H1 (cell line): ENCODE measurements at regions not wholly inside any gene's neighbourhood (a gene's known extent, or its start where the extent isn't known, plus 50 kb on each side); places are given as distances from the start of the nearest gene placed in this dataset.

Source experiments
- CTCF ChIA-PET: fragments of 300-600 bp; sonication (Branson Sonifier 250); formaldehyde crosslinking; loops from one replicate; lab custom pipeline; 2021; ENCODE audit not compliant: partially characterized antibody; lab: Charles Lee
- POLR2A ChIA-PET: fragments of 300-600 bp; sonication (Branson Sonifier 250); formaldehyde crosslinking; loops from one replicate; lab custom pipeline; 2021; ENCODE audit warnings: inconsistent platforms; ENCODE audit not compliant: partially characterized antibody; lab: Charles Lee
- DNase-seq, 2 experiments: peaks; one replicate each; pipeline versions ENCODE4 v3.0.0 to v3.0.0-alpha.2; 2010 to 2022; ENCODE audit warnings: low spot score in 2 of 2, low read depth in 1 of 2, mixed read lengths in 1 of 2
- FAIRE-seq: peaks from 2 replicates; lab custom pipeline; 2011; peaks lifted over from hg19 to GRCh38; lab: Jason Lieb, UNC
- H2AFZ ChIP-seq: 2 replicates; pipeline ENCODE4 v1.8.1; 2012; ENCODE audit warnings: low read length, inconsistent platforms
- H2AK5ac ChIP-seq: 2 replicates; pipeline ENCODE4 v1.6.1; 2013; ENCODE audit warnings: low read depth, low read length
- H2BK120ac ChIP-seq: replicated peaks from 2 replicates; pipeline ENCODE3; 2013; ENCODE audit warnings: low read depth, low read length, inconsistent platforms
- H2BK12ac ChIP-seq: 2 replicates; pipeline ENCODE4 v1.6.1; 2013; ENCODE audit warnings: low read depth, low read length
- H2BK15ac ChIP-seq: 2 replicates; pipeline ENCODE4 v1.6.1; 2013; ENCODE audit warnings: low read length
- H2BK20ac ChIP-seq: 2 replicates; pipeline ENCODE4 v1.6.1; 2013; ENCODE audit warnings: low read length
- H2BK5ac ChIP-seq: 2 replicates; pipeline ENCODE4 v1.6.1; 2013; ENCODE audit warnings: low read depth, low read length
- H3K14ac ChIP-seq: 2 replicates; pipeline ENCODE4 v1.6.1; 2013; ENCODE audit warnings: inconsistent platforms; ENCODE audit not compliant: insufficient read length
- H3K18ac ChIP-seq: 2 replicates; pipeline ENCODE4 v1.6.1; 2013; ENCODE audit warnings: low read length; ENCODE audit errors: extremely low read depth
- H3K23ac ChIP-seq: 2 replicates; pipeline ENCODE4 v1.6.1; 2013; ENCODE audit warnings: inconsistent platforms; ENCODE audit not compliant: insufficient read length
- H3K23me2 ChIP-seq: 2 replicates; pipeline ENCODE4 v1.6.1; 2013; ENCODE audit warnings: low read depth, low read length
- H3K27ac ChIP-seq: 2 replicates; pipeline ENCODE4 v1.6.1; 2011; ENCODE audit warnings: low read depth, low read length, inconsistent platforms
- H3K27me3 ChIP-seq, 4 experiments: replicated peaks in 1 of 4; 1 replicate in 1 of 4; 2 replicates in 3 of 4; pipeline versions ENCODE4 v1.6.1 to v1.8.1; 2011 to 2013; ENCODE audit warnings: low read length in 3 of 4, mild to moderate bottlenecking in 3 of 4, inconsistent platforms in 2 of 4, mixed read lengths in 2 of 4, moderate library complexity in 1 of 4; ENCODE audit not compliant: control insufficient read depth in 3 of 4, insufficient read depth in 3 of 4; ENCODE audit errors: extremely low read depth in 1 of 4
- H3K36me3 ChIP-seq, 4 experiments: 2 replicates each; pipeline versions ENCODE4 v1.6.1 to v1.8.1; 2011 to 2013; ENCODE audit warnings: mild to moderate bottlenecking in 4 of 4, low read length in 3 of 4, moderate library complexity in 2 of 4, control low read depth in 1 of 4, inconsistent platforms in 1 of 4; ENCODE audit not compliant: insufficient read depth in 4 of 4, control insufficient read depth in 2 of 4
- H3K4ac ChIP-seq: replicated peaks from 2 replicates; pipeline ENCODE3; 2013; ENCODE audit warnings: low read length, low read depth, mixed read lengths, inconsistent platforms; ENCODE audit not compliant: insufficient read length
- H3K4me1 ChIP-seq, 4 experiments: replicated peaks in 1 of 4; 1 replicate in 1 of 4; 2 replicates in 3 of 4; pipeline versions ENCODE4 v1.6.1 to v1.8.1; 2011 to 2013; ENCODE audit warnings: low read length in 3 of 4, inconsistent platforms in 2 of 4, mixed read lengths in 1 of 4; ENCODE audit not compliant: insufficient read depth in 4 of 4, control insufficient read depth in 3 of 4
- H3K4me2 ChIP-seq, 2 experiments: 2 replicates each; pipeline versions ENCODE4 v1.6.1 to v1.8.1; 2011 to 2013; ENCODE audit warnings: low read depth in 2 of 2, low read length in 2 of 2, control low read depth in 1 of 2, inconsistent platforms in 1 of 2, mild to moderate bottlenecking in 1 of 2; ENCODE audit not compliant: insufficient read depth in 1 of 2
- H3K4me3 ChIP-seq, 4 experiments: fragments of 200-600, 300-600 bp in 1 of 4; sonication (generic), shearing (Covaris generic), sonication (Bioruptor Twin) in 1 of 4; 2 replicates each; pipeline versions ENCODE4 v1.5.1 to v1.8.1; 2011 to 2016; ENCODE audit warnings: low read length in 4 of 4, low read depth in 3 of 4, control low read depth in 2 of 4, inconsistent platforms in 2 of 4, mild to moderate bottlenecking in 2 of 4, mixed read lengths in 1 of 4, moderate library complexity in 1 of 4; ENCODE audit not compliant: insufficient read depth in 2 of 4; ENCODE audit errors: extremely low read depth in 1 of 4
- H3K56ac ChIP-seq: replicated peaks from 2 replicates; pipeline ENCODE3; 2013; ENCODE audit warnings: low read depth, mild to moderate bottlenecking, mixed read lengths, low read length, inconsistent platforms; ENCODE audit not compliant: insufficient read length
- H3K79me1 ChIP-seq: 2 replicates; pipeline ENCODE4 v1.6.1; 2013; ENCODE audit warnings: low read depth, low read length, control low read depth
- H3K79me2 ChIP-seq, 2 experiments: 2 replicates each; pipeline versions ENCODE4 v1.6.1 to v1.8.1; 2012 to 2013; ENCODE audit warnings: low read length in 2 of 2, mild to moderate bottlenecking in 2 of 2, inconsistent platforms in 1 of 2; ENCODE audit not compliant: insufficient read depth in 2 of 2, control insufficient read depth in 1 of 2
- H3K9ac ChIP-seq, 4 experiments: replicated peaks in 1 of 4; 1 replicate in 1 of 4; 2 replicates in 3 of 4; pipeline versions ENCODE4 v1.6.1 to v1.8.1; 2011 to 2013; ENCODE audit warnings: low read depth in 3 of 4, low read length in 3 of 4, control low read depth in 2 of 4, mild to moderate bottlenecking in 2 of 4, moderate library complexity in 2 of 4, inconsistent platforms in 1 of 4; ENCODE audit errors: extremely low read depth in 1 of 4
- H3K9me3 ChIP-seq, 2 experiments: 2 replicates each; pipeline versions ENCODE4 v1.6.1 to v1.8.1; 2012 to 2013; ENCODE audit warnings: mild to moderate bottlenecking in 2 of 2, moderate library complexity in 2 of 2, control low read depth in 1 of 2, inconsistent platforms in 1 of 2, low read depth in 1 of 2, low read length in 1 of 2, mixed read lengths in 1 of 2; ENCODE audit not compliant: insufficient read depth in 2 of 2
- H4K20me1 ChIP-seq, 2 experiments: replicated peaks in 1 of 2; 2 replicates each; pipeline versions ENCODE3 to v1.8.1; 2011 to 2013; ENCODE audit warnings: inconsistent platforms in 2 of 2, low read length in 2 of 2, mild to moderate bottlenecking in 1 of 2; ENCODE audit not compliant: insufficient read depth in 2 of 2, control insufficient read depth in 1 of 2
- H4K5ac ChIP-seq: 2 replicates; pipeline ENCODE4 v1.6.1; 2013; ENCODE audit warnings: low read length, low read depth, mixed read lengths, inconsistent platforms; ENCODE audit not compliant: insufficient read length
- H4K8ac ChIP-seq: 2 replicates; pipeline ENCODE4 v1.8.0; 2013; ENCODE audit warnings: mild to moderate bottlenecking, moderate library complexity, low read length, inconsistent platforms; ENCODE audit not compliant: insufficient read depth; ENCODE audit errors: extremely low read depth
- H4K91ac ChIP-seq: replicated peaks from 2 replicates; pipeline ENCODE3; 2013; ENCODE audit warnings: low read length, mixed read lengths, inconsistent platforms; ENCODE audit not compliant: insufficient read length
- BCL11A ChIP-seq, 2 experiments: IDR thresholded peaks; one replicate each; pipeline ENCODE4 v1.6.1; 2011; ENCODE audit warnings: low read depth in 2 of 2, low read length in 2 of 2, mild to moderate bottlenecking in 2 of 2
- EP300 ChIP-seq, 2 experiments: IDR thresholded peaks; 1 replicate in 1 of 2; 2 replicates in 1 of 2; pipeline ENCODE4 v1.6.1; 2011 to 2012; ENCODE audit warnings: low read depth in 2 of 2, low read length in 2 of 2, mild to moderate bottlenecking in 2 of 2, borderline replicate concordance in 1 of 2, inconsistent platforms in 1 of 2, moderate library complexity in 1 of 2
- SAP30 ChIP-seq: fragments of 300-600 bp; sonication (generic); IDR thresholded peaks from 2 replicates; pipeline ENCODE4 v1.7.1; 2012; ENCODE audit warnings: low read length, moderate library complexity, mild to moderate bottlenecking, inconsistent platforms; ENCODE audit not compliant: insufficient read depth, insufficient replicate concordance
- SIN3A ChIP-seq, 2 experiments: IDR thresholded peaks in 1 of 2; conservative IDR thresholded peaks in 1 of 2; 2 replicates each; pipeline ENCODE4 v1.6.1; 2011 to 2012; ENCODE audit warnings: low read length in 2 of 2, improper control_type of control experiment in 1 of 2, low read depth in 1 of 2, mild to moderate bottlenecking in 1 of 2
- SUZ12 ChIP-seq: fragments of 200-600 bp; sonication (generic); IDR thresholded peaks from 2 replicates; pipeline ENCODE4 v1.6.1; 2012; ENCODE audit warnings: mild to moderate bottlenecking, inconsistent platforms, low read length, moderate library complexity, mixed read lengths
- WGBS, 2 experiments: shearing (Covaris generic) in 1 of 2; methylation state at CpG; one replicate each; pipeline versions ENCODE4 v1.1.6 to v1.1.7; 2013 to 2015; ENCODE audit warnings: low lambda C conversion rate in 2 of 2, mixed read lengths in 2 of 2, inconsistent platforms in 1 of 2, low coverage in 1 of 2, missing lambda C conversion rate in 1 of 2; ENCODE audit not compliant: insufficient replicate concordance in 2 of 2, insufficient coverage in 1 of 2, insufficient read length in 1 of 2; ENCODE audit errors: extremely low coverage in 1 of 2, missing lambda C conversion rate in 1 of 2; 5-methylcytosine and 5-hydroxymethylcytosine counted together

GRCh38 chr2:187206471-187206870 is 241.6 kb downstream of the CALCRL start:
- WGBS, 2 experiments, result 95% methylated on average over 1 of the region's 1 CpG; no CpG with 5 or more reads in 1 of the 2 experiments
- no peak overlapping the region for H2BK15ac ChIP-seq
- no peaks in the 10 kb centered on the region for H3K4me1 ChIP-seq
- no peak overlapping the region for H4K8ac ChIP-seq
- H2BK120ac ChIP-seq, result no peak overlapping the region
- H4K91ac ChIP-seq, result no peak overlapping the region
- no peak overlapping the region for H2AFZ ChIP-seq
- FAIRE-seq (no peak), DNase-seq (no peak)
- H4K5ac ChIP-seq, result no peak overlapping the region
- no peak overlapping the region for H3K56ac ChIP-seq
- no peak overlapping the region for H2BK5ac ChIP-seq
- H3K27me3 ChIP-seq, result no peaks in the 10 kb centered on the region
- H2BK20ac ChIP-seq, result no peak overlapping the region
- no peak overlapping the region for H3K18ac ChIP-seq
- no peaks in the 10 kb centered on the region for H3K23me2 ChIP-seq
- no peak overlapping the region for H3K23ac ChIP-seq
- TF ChIP-seq SAP30 (no peak), SIN3A (conservative IDR thresholded peaks at IDR 0.05 in 1 of 2, IDR thresholded peaks at IDR 0.05 in 1 of 2; ENCODE audit: low read depth in 1 of 2, low read length in 2 of 2) (no peak), SUZ12 (no peak), BCL11A (IDR thresholded peaks at IDR 0.05; ENCODE audit: low read depth in 2 of 2, low read length in 2 of 2) (no peak), EP300 (IDR thresholded peaks at IDR 0.05; ENCODE audit: borderline replicate concordance in 1 of 2, low read depth in 2 of 2, low read length in 2 of 2) (no peak)
- H3K79me2 ChIP-seq, result no peaks in the 10 kb centered on the region
- ChIA-PET CTCF (no interaction called here), POLR2A (no interaction called here)
- no peaks in the 10 kb centered on the region for H3K9me3 ChIP-seq
- no peak overlapping the region for H3K4ac ChIP-seq
- H2BK12ac ChIP-seq, result no peak overlapping the region
- no peaks in the 10 kb centered on the region for H3K36me3 ChIP-seq
- no peaks in the 10 kb centered on the region for H4K20me1 ChIP-seq
- H3K4me2 ChIP-seq, result no peak overlapping the region
- no peaks in the 10 kb centered on the region for H3K79me1 ChIP-seq
- H2AK5ac ChIP-seq, result no peak overlapping the region
- no peak overlapping the region for H3K4me3 ChIP-seq
- H3K27ac ChIP-seq, result no peak overlapping the region
- no peak overlapping the region for H3K9ac ChIP-seq
- H3K14ac ChIP-seq, result no peak overlapping the region
